Naive thymus-derived CD4-positive, alpha-beta T cell (primary cell): ENCODE measurements at regions not wholly inside any gene's neighbourhood (a gene's known extent, or its start where the extent isn't known, plus 50 kb on each side); places are given as distances from the start of the nearest gene placed in this dataset.
A peak's percentile ranks its signal among the peaks of the same experiment; 100 is the strongest.

Source experiments
- ATAC-seq: fragments of 150-1000 bp; cut with Tn5 transposase; 2 replicates; pipeline ENCODE4 v1.10.0; 2021; ENCODE audit warnings: mild to moderate bottlenecking, moderate library complexity
- CTCF ChIA-PET: fragments of 350-600 bp; sonication (Branson Sonifier 250); formaldehyde crosslinking; loops from one replicate; lab custom pipeline; 2021; ENCODE audit warnings: antibody characterized with exemption; lab: Charles Lee
- POLR2A ChIA-PET: fragments of 350-600 bp; sonication (Branson Sonifier 250); formaldehyde crosslinking; loops from one replicate; lab custom pipeline; 2021; ENCODE audit warnings: antibody characterized with exemption, inconsistent platforms; lab: Charles Lee
- DNase-seq, 9 donors: peaks; one replicate each; pipeline versions ENCODE4 v3.0.0 to v3.0.0-alpha.2; 2020 to 2022; ENCODE audit warnings: mixed read lengths in 1 of 9
- H3K27ac ChIP-seq: one replicate; pipeline ENCODE4 v1.7.0; 2013; ENCODE audit warnings: mild to moderate bottlenecking, low read depth, low read length, moderate library complexity
- H3K27me3 ChIP-seq, 2 donors: one replicate each; pipeline ENCODE4 v1.7.0; 2013; ENCODE audit warnings: low read length in 2 of 2, mild to moderate bottlenecking in 2 of 2, moderate library complexity in 2 of 2; ENCODE audit not compliant: control insufficient read depth in 2 of 2, insufficient read depth in 2 of 2
- H3K36me3 ChIP-seq, 3 experiments: 1 replicate in 2 of 3; 2 replicates in 1 of 3; pipeline ENCODE4 v1.7.0; 2013; ENCODE audit warnings: low read length in 3 of 3, mild to moderate bottlenecking in 3 of 3, moderate library complexity in 1 of 3; ENCODE audit not compliant: insufficient read depth in 3 of 3, control insufficient read depth in 2 of 3
- H3K4me1 ChIP-seq, 2 donors: one replicate each; pipeline ENCODE4 v1.7.0; 2013; ENCODE audit warnings: low read length in 2 of 2, mild to moderate bottlenecking in 2 of 2, moderate library complexity in 1 of 2; ENCODE audit not compliant: control insufficient read depth in 2 of 2, insufficient read depth in 2 of 2
- H3K4me3 ChIP-seq: 2 replicates; pipeline ENCODE4 v1.7.0; 2013; ENCODE audit warnings: mild to moderate bottlenecking, low read length
- H3K9me3 ChIP-seq, 3 experiments: 1 replicate in 2 of 3; 2 replicates in 1 of 3; pipeline ENCODE4 v1.7.0; 2013; ENCODE audit warnings: low read length in 3 of 3; ENCODE audit not compliant: control insufficient read depth in 2 of 3
- H3K27ac Mint-ChIP-seq, 9 donors: one replicate each; pipeline ENCODE4 v1.8.0; 2020 to 2022; ENCODE audit warnings: mixed read lengths in 9 of 9, mild to moderate bottlenecking in 8 of 9, moderate library complexity in 5 of 9, inconsistent platforms in 2 of 9
- H3K27me3 Mint-ChIP-seq, 5 donors: one replicate each; pipeline ENCODE4 v1.8.0; 2021 to 2022; ENCODE audit warnings: mixed read lengths in 5 of 5, mild to moderate bottlenecking in 1 of 5
- H3K36me3 Mint-ChIP-seq, 5 donors: one replicate each; pipeline ENCODE4 v1.8.0; 2020 to 2022; ENCODE audit warnings: mixed read lengths in 5 of 5, mild to moderate bottlenecking in 3 of 5, inconsistent platforms in 1 of 5
- H3K4me1 Mint-ChIP-seq, 7 donors: one replicate each; pipeline ENCODE4 v1.8.0; 2020 to 2022; ENCODE audit warnings: mixed read lengths in 7 of 7, mild to moderate bottlenecking in 3 of 7, inconsistent platforms in 1 of 7
- H3K4me3 Mint-ChIP-seq, 10 donors: one replicate each; pipeline ENCODE4 v1.8.0; 2020 to 2022; ENCODE audit warnings: mild to moderate bottlenecking in 10 of 10, mixed read lengths in 10 of 10, moderate library complexity in 6 of 10, inconsistent platforms in 2 of 10
- H3K9me3 Mint-ChIP-seq, 11 donors: one replicate each; pipeline ENCODE4 v1.8.0; 2020 to 2022; ENCODE audit warnings: mixed read lengths in 11 of 11, mild to moderate bottlenecking in 4 of 11, inconsistent platforms in 1 of 11, moderate library complexity in 1 of 11
- intact Hi-C, 2 donors: fragments of 100-400 bp; cut with micrococcal nuclease; formaldehyde crosslinking; loops; one replicate each; pipeline ENCODE4 v1.15.1; 2023

DNA sequence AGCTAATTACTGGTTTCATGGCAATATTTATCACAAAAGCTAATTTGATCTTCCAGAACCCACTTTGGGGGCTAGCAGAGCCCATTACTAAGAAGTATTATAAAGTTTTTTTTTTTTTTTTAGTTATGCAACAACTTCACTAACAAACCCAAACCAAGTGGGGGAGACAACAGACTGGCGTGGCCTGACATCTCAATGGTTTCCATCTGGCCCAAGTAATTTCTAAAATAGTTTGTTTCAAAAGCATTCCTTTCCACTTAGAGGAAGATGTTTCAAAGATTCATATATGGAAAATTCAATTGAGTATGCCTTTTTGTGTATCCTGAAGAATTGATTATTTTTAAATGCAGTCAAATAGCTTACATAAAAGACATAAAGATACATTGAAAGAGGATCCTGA, 367.1 kb downstream of the HRH4 start:
- Mint-ChIP-seq H3K36me3 (no peaks in the 10 kb centered on the region), H3K9me3 (peaks cover 0 to 5% (median 1%) of the 10 kb centered on the region in 11 donors)
- CTCF ChIA-PET, result no interaction called here

DNA sequence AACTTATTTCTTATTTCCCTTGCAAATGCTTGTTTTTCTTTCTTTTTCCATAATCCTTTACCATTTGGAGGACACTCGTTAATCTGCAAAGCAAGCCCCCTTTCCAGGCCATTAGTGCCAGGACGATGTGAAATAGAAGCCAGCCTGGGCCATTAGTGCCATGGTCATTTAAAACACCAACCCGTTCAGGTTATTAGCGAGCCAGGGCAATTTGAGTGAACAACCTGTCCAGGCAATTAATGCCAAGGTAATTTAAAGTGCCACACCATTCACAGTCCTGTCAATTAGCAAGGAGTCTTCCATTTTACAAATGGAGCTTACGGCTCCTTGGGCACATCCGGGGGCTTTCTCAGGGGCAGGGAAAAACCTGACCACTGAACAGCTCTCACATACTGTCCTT, 370.6 kb downstream of the HRH4 start:
- H3K4me3 ChIP-seq, result no peak overlapping the region
- Mint-ChIP-seq H3K9me3 (peaks cover 0 to 5% (median 4%) of the 10 kb centered on the region in 11 donors), H3K4me3 (no peak overlapping the region), H3K27me3 (peaks cover 0 to 30% (median 21%) of the 10 kb centered on the region in 5 donors), H3K4me1 (no peaks in the 10 kb centered on the region), H3K27ac (no peak overlapping the region), H3K36me3 (no peaks in the 10 kb centered on the region)
- ChIA-PET POLR2A (no interaction called here), CTCF (no interaction called here)
- no peaks in the 10 kb centered on the region for H3K36me3 ChIP-seq
- no peaks in the 10 kb centered on the region for H3K4me1 ChIP-seq
- H3K27ac ChIP-seq, result no peak overlapping the region
- no peaks in the 10 kb centered on the region for H3K27me3 ChIP-seq
- no peak for ATAC-seq
- no peak for DNase-seq
- no peaks in the 10 kb centered on the region for H3K9me3 ChIP-seq
- intact Hi-C loops, result no loop called here

More for the DNA sequence above, 367.1 kb downstream of the HRH4 start:
- no peaks in the 10 kb centered on the region for H3K4me1 ChIP-seq
- H3K36me3 ChIP-seq, result no peaks in the 10 kb centered on the region
- POLR2A ChIA-PET, result no interaction called here
- H3K4me3 ChIP-seq, result no peak overlapping the region
- no peaks in the 10 kb centered on the region for H3K27me3 ChIP-seq
- ATAC-seq, result no peak
- no peak overlapping the region for H3K27ac ChIP-seq
- no peak for DNase-seq
- intact Hi-C loops, result no loop called here
- no peaks in the 10 kb centered on the region for H3K9me3 ChIP-seq
- Mint-ChIP-seq H3K27ac (no peak overlapping the region), H3K27me3 (peaks cover 0 to 25% (median 11%) of the 10 kb centered on the region in 5 donors), H3K4me1 (no peaks in the 10 kb centered on the region), H3K4me3 (no peak overlapping the region)

DNA sequence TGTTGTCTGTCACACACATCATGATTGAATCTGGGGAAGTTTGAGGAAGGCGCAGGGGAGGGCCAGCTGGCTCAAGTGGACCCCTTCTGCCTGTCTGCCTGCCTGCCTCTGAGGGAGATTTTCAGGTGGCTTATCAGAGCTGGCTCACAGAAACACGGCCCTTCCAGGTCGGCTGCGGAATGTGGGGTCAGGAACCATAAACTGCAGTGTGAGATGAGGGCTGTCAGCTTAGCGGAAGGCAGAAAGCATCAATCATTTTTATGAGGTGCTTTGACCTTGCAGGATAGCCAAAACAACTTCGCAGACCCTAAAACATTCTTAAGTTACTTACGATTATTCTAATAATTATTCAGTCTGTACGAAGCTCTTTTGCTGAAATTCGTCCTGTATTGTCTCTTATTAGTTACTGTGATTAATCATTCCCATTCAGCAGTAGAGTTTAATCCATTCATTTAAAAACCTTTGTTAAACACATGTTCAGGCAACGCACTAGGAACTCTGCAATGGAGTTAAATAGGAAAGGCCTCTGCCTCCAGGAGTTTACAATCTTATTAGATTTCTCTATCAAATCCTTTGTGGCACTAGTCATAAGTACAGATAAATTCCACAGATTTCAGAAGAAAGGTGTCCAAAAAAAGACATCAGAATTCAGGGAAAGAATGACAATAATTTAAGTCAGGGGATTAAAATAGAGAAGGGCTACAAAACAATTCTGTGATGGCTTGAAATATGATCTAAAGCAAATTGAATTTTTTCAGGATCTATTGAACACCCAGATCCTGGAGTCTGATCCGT, 371.6 kb downstream of the HRH4 start:
- H3K4me1 ChIP-seq, result no peaks in the 10 kb centered on the region
- intact Hi-C loops, result no loop called here
- Mint-ChIP-seq H3K4me1 (no peaks in the 10 kb centered on the region), H3K27me3 (peaks cover 0 to 29% (median 16%) of the 10 kb centered on the region in 5 donors), H3K36me3 (no peaks in the 10 kb centered on the region), H3K27ac (no peak overlapping the region), H3K9me3 (peaks cover 0 to 4% (median 0%) of the 10 kb centered on the region in 11 donors), H3K4me3 (no peak overlapping the region)
- POLR2A ChIA-PET, result no interaction called here
- no peaks in the 10 kb centered on the region for H3K27me3 ChIP-seq
- no peaks in the 10 kb centered on the region for H3K9me3 ChIP-seq
- no peak overlapping the region for H3K27ac ChIP-seq
- H3K36me3 ChIP-seq, result no peaks in the 10 kb centered on the region
- no peak for ATAC-seq
- CTCF ChIA-PET, result interaction anchor here (0.6 kb wide), 1 partner anchor 561 kb away, joined by 3 read pairs; no protein-coding TSS in a partner anchor
- no peak for DNase-seq
- H3K4me3 ChIP-seq, result no peak overlapping the region

DNA sequence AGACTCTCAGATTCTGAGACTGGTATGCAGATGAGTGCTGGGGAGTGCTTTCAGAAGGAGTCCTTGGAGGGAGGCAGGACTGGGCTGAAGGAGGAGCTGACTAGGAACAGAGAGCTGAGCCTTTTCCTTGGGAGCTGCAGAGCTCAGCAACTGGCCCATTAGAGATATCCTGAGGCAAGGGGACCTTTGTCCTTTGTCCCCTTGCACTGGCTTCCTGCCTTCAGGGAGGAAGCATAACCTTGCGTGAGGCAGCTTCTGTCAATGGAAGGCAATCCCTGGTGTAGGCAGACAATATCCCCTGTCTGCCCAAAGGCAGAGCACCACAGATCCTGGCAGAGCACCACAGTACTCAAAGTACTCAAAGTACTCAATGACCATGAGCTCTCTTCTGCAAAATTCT, 375.3 kb downstream of the HRH4 start:
- CTCF ChIA-PET, result no interaction called here

DNA sequence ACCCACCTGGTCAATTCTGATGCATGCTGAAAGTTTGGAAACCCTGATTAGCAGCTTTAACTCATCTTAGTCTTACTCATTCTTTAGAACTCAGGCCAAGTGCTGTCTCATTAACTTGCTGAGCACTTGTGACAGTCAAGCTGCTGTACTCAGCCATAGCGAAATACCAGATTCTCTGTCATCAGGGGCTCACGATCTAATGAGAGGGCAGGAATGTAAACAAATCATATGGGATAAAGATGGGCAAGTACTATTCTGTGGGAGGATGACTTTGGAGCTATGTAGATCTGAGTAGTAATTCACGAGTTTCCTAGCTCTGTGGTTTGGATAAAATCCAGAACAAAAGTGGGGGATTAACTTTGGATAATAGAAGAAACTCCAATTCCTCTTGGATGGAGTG, 376.6 kb downstream of the HRH4 start:
- Histone ChIP-seq H3K27me3 (no peaks in the 10 kb centered on the region), H3K27ac (no peak overlapping the region), H3K4me1 (no peaks in the 10 kb centered on the region), H3K36me3 (no peaks in the 10 kb centered on the region), H3K4me3 (no peak overlapping the region), H3K9me3 (no peaks in the 10 kb centered on the region)
- intact Hi-C loops, result no loop called here
- POLR2A ChIA-PET, result no interaction called here
- Mint-ChIP-seq H3K9me3 (peaks cover 0 to 9% (median 0%) of the 10 kb centered on the region in 11 donors), H3K27me3 (peaks cover 0 to 34% (median 5%) of the 10 kb centered on the region in 5 donors), H3K4me3 (no peak overlapping the region), H3K27ac (no peak overlapping the region), H3K4me1 (no peaks in the 10 kb centered on the region), H3K36me3 (no peaks in the 10 kb centered on the region)
- DNase-seq, result no peak
- CTCF ChIA-PET, result no interaction called here
- no peak for ATAC-seq

More for the DNA sequence above, 375.3 kb downstream of the HRH4 start:
- intact Hi-C loops, result no loop called here
- Histone ChIP-seq H3K27ac (no peak overlapping the region), H3K4me3 (no peak overlapping the region), H3K36me3 (no peaks in the 10 kb centered on the region), H3K4me1 (no peaks in the 10 kb centered on the region), H3K27me3 (no peaks in the 10 kb centered on the region), H3K9me3 (no peaks in the 10 kb centered on the region)
- DNase-seq (no peak), ATAC-seq (no peak)
- no peak overlapping the region for H3K4me3 Mint-ChIP-seq
- peaks cover 0 to 34% (median 12%) of the 10 kb centered on the region in 5 donors for H3K27me3 Mint-ChIP-seq
- no peak overlapping the region for H3K27ac Mint-ChIP-seq
- no peaks in the 10 kb centered on the region for H3K36me3 Mint-ChIP-seq
- POLR2A ChIA-PET, result no interaction called here
- peaks cover 0 to 4% (median 0%) of the 10 kb centered on the region in 11 donors for H3K9me3 Mint-ChIP-seq
- no peaks in the 10 kb centered on the region for H3K4me1 Mint-ChIP-seq

DNA sequence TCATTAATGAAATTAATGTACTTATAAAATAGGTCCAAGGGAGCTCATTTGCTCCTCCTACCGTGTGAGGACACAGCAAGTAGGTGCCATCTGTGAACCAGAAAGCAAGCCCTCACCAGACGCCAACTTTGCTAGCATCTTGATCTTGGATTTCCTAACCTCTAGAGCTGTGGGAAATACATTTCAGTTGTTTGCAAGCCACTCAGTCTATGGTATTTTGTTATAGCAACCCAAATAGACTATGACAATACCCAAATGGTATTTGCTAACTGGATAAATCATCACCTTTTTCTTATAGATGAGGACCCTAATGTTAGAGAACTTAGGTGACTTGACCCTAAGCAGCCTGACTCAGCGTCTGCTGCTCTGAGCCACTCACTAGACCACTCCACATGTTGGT, 379.6 kb downstream of the HRH4 start:
- H3K4me3 ChIP-seq, result no peak overlapping the region
- H3K4me1 ChIP-seq, result no peaks in the 10 kb centered on the region
- no peaks in the 10 kb centered on the region for H3K27me3 ChIP-seq
- H3K27ac ChIP-seq, result no peak overlapping the region
- intact Hi-C loops, result no loop called here
- Mint-ChIP-seq H3K36me3 (no peaks in the 10 kb centered on the region), H3K4me1 (no peaks in the 10 kb centered on the region), H3K4me3 (no peak overlapping the region), H3K27ac (no peak overlapping the region), H3K9me3 (peaks cover 0 to 9% (median 0%) of the 10 kb centered on the region in 11 donors), H3K27me3 (peaks cover 0 to 27% (median 5%) of the 10 kb centered on the region in 5 donors)
- H3K36me3 ChIP-seq, result no peaks in the 10 kb centered on the region
- POLR2A ChIA-PET, result no interaction called here
- ATAC-seq (no peak), DNase-seq (no peak)
- CTCF ChIA-PET, result no interaction called here
- no peaks in the 10 kb centered on the region for H3K9me3 ChIP-seq

DNA sequence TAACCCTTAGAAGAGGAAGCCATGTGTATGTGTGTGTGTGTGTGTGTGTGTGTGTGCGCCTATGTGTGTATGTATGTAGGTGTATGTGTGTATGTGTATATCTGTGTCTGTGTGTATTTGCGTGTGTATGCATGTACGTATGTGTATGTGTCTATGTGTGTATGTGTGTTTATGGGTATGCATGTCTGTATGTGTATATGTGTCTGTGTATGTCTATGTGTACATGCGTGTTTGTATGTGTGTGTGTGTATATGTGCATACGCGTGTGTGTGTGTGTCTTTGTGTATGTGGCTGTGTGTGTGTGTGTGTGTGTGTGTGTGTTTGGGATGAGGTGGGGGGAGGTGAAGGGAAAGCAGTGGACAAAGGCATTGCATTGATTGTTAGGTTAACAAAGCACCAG, 380.2 kb downstream of the HRH4 start:
- DNase-seq (no peak), ATAC-seq (peak; percentile 16)
- peaks cover 0 to 28% (median 8%) of the 10 kb centered on the region in 5 donors for H3K27me3 Mint-ChIP-seq
- H3K4me1 Mint-ChIP-seq, result no peaks in the 10 kb centered on the region
- no peaks in the 10 kb centered on the region for H3K27me3 ChIP-seq
- H3K27ac Mint-ChIP-seq, result no peak overlapping the region
- no peaks in the 10 kb centered on the region for H3K36me3 Mint-ChIP-seq
- H3K4me3 Mint-ChIP-seq, result no peak overlapping the region
- no peaks in the 10 kb centered on the region for H3K4me1 ChIP-seq
- H3K27ac ChIP-seq, result no peak overlapping the region
- POLR2A ChIA-PET, result no interaction called here
- intact Hi-C loops, result no loop called here
- peaks cover 0 to 9% (median 0%) of the 10 kb centered on the region in 11 donors for H3K9me3 Mint-ChIP-seq
- H3K9me3 ChIP-seq, result no peaks in the 10 kb centered on the region
- CTCF ChIA-PET, result no interaction called here
- no peaks in the 10 kb centered on the region for H3K36me3 ChIP-seq
- H3K4me3 ChIP-seq, result no peak overlapping the region
